GM19395 (cell line): ENCODE measurements at regions not wholly inside any gene's neighbourhood (a gene's known extent, or its start where the extent isn't known, plus 50 kb on each side); places are given as distances from the start of the nearest gene placed in this dataset.
"Not testable (repeated sequence)": the region's sequence is repeated elsewhere in the genome, so short reads cannot be mapped to it uniquely, and the experiment has no call there.

Experiments
- ATAC-seq: cut with Tn5 transposase; IDR thresholded peaks from one replicate; pipeline ENCODE4 v1.9.1; 2021; ENCODE audit warnings: mild to moderate bottlenecking, moderate library complexity; ENCODE audit not compliant: unreplicated experiment

GRCh38 chr16:86878236-86879080 lies 300.1 kb downstream of the FOXL1 start:
- no peak for ATAC-seq

DNA sequence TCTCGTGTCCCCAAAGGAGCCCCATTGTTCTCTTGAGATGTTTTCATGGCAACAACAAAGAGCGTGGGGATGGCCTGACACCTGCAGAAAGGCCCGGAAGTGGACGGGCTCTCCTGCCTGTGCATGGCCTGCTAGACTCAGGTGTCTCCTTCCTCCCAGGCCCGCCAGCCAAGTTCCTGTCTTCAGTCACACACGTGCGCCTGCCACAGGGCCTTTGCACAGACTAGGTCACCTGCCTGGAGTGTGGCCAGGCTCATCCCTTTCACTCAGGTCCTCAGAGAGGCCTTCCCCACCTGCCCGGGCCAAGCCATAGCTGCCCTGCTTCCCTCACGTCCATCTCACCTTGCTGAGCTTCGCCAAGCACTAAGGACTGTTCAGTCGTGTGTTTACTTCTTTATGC lies 300.9 kb downstream of the FOXL1 start:
- ATAC-seq, result no peak

GRCh38 chr16:86880316-86881117 lies 302.2 kb downstream of the FOXL1 start:
- ATAC-seq, result no peak

GRCh38 chr16:86881118-86881510 lies 302.8 kb downstream of the FOXL1 start:
- no peak for ATAC-seq

DNA sequence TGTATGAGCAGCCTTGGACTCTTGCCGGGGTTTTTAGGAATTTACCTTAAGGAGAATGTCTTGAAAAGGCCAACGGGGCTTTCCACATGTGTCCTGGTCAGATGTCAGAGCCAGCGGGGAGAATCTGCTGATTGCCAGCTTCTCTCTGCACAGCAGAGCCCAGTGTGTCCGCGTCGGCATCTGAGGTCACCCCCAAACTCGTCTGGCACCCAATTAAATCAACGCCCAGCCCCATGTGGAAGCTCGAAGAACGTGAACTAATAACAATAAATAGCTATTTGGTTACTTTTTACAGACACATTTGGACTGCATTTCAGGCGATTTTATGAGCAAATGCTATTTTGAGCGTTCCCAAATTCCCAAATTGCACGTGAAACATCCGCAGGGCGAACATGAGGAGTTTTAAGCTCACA lies 303.5 kb downstream of the FOXL1 start:
- no peak for ATAC-seq

GRCh38 chr16:86882586-86883280 lies 304.4 kb downstream of the FOXL1 start:
- no peak for ATAC-seq

- no peak for ATAC-seq
These were observed 305.4 kb downstream of the FOXL1 start for GRCh38 chr16:86883583-86884389.

- ATAC-seq, result no peak
These were observed 306.0 kb downstream of the FOXL1 start for GRCh38 chr16:86884390-86884650.

DNA sequence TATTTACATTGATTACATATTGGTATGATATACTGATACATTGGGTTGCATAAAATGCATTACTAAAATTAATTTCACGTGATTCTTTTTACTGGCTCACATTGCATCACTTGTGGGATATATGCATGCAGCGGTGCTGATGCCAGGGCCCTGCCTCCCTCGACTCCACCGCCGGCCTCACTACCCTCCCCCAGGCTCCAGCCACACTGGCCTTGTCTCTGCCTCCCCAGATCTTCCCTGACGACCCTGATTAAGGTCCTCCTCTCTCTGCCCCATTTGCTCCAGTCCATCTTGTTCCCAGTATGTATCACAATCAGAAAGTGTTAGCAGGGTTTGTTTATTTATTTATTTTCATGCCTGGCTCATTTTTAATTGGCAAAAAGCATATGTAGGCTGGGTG lies 306.8 kb downstream of the FOXL1 start:
- no peak for ATAC-seq

DNA sequence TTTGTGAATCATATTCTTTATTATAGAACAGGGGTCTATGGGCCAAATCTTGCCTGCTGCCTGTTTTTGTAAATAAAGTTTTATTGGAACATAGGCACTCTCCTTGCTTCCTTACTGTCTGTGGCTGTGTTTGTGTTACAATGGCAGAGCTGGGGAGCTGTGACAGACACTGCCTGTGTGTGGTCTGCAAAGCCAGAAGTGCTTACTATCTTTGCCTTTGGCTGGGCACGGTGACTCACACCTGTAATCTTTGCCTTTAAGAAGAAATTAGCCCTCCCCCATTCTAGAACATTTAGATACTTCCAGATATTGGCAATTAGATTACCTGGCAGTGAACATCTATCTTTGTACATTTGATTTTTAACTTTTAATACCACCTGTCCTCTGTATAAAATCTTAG lies 308.3 kb downstream of the FOXL1 start:
- no peak for ATAC-seq

DNA sequence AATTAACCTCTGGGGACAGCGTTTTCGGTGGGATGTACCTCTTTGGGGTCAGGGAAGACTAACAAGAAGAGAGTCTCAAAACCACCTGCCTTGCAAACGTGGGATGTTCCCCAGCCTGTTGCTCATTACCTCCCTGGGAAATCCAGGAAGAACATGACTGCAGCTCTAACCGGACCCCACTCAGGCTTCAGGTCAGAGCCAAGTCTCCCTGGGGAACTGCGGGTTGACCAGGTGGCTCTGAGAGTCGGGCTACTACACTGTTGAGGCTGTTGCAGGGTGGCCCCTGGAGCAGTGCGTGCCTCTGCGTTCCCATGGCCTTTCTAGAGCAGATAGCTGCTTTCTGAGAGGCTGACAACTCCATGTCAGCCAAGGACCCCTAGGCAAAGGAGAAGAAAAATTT lies 309.1 kb downstream of the FOXL1 start:
- no peak for ATAC-seq

DNA sequence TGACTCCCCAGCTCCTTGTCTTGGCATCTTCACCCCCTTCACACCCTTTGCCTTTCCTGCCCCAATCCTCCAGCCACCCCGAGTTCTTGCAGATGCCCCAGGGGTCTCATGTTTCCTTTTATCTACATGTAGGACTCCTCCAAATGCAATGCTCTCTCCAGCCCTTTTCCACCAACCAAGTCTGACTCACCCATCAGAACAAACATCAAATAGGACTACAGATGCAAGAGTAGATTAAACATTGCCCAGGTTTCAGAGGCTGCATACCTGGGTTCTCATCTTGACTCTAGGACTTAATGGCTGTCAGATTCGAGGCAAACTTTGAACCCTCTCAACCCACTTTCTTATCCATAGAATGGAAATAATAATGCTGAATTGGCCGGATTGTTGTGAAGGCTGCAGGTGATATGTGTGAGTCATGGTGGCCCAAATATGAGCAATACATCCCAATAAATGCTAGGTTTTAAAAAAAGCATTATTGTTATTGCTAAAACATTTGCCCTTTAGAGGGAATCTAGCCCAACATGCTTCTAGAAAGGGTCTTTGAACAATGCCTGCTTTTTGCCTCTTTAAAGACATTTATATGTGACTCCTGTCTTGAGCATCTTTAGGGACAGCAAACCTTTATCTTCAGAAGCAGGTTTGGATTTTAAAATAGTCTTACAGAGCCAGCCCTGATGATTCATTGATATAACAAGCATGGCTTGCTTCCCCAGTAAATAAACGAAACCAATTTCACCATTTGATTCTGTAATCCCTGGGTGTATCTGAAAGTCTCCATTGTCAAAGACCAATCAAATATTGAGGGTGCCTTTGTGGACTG lies 310.1 kb downstream of the FOXL1 start:
- ATAC-seq, result no peak

GRCh38 chr16:86889054-86889366 lies 310.7 kb downstream of the FOXL1 start:
- not testable (repeated sequence) for ATAC-seq

DNA sequence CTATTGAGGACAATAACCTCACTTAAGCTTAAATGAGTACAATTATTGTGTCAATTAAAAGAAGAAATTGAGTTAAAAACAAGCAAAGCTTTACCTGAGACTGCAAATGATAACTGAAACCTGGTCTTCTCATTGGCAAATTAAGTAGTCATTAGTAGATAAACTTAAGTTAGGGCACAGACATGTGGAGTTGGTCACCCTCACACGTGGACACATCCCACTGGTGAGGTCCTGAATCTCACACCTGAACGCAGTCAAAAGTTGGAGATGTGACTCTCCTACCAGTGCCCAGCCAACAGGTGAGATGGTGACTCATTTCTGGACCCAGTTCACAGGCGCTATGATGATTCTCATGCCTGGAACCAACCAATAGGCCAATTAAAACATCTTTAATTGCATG lies 311.6 kb downstream of the FOXL1 start:
- ATAC-seq, result no peak

GRCh38 chr16:86891121-86891520 lies 312.8 kb downstream of the FOXL1 start:
- ATAC-seq, result no peak

DNA sequence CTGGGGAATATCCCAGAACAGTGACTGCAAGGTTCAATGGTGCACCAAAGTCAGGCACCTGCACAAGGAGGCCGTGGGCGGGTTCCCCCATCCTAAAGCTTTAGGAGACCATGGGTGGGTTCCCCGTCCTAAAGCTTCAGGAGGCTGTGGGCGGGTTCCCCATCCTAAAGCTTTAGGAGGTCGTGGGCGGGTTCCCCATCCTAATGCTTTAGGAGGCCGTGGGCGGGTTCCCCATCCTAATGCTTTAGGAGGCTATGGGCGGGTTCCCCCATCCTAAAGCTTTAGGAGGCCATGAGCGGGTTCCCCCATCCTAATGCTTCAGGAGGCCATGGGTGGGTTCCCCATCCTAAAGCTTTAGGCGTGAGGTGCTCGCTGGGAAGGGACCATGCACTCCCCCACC lies 313.3 kb downstream of the FOXL1 start:
- no peak for ATAC-seq

- ATAC-seq, result no peak
These were observed 314.2 kb downstream of the FOXL1 start for GRCh38 chr16:86892509-86892908.

DNA sequence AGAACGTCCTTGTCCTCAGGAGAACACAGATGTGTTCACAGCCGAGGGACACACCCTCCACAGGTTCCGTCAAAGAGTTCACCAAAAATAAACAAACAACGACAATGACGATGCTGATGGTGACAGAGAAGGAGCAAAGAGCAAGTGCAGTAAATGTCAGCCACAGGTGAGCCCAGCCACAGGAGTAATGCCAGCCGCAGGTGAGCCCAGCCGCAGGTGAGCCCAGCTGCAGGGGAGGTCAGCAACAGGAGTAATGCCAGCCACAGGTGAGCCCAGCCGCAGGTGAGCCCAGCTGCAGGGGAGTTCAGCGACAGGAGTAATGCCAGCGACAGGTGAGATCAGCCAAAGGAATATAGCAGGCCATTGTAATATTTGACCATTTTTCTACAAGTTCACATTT lies 315.2 kb downstream of the FOXL1 start:
- no peak for ATAC-seq

DNA sequence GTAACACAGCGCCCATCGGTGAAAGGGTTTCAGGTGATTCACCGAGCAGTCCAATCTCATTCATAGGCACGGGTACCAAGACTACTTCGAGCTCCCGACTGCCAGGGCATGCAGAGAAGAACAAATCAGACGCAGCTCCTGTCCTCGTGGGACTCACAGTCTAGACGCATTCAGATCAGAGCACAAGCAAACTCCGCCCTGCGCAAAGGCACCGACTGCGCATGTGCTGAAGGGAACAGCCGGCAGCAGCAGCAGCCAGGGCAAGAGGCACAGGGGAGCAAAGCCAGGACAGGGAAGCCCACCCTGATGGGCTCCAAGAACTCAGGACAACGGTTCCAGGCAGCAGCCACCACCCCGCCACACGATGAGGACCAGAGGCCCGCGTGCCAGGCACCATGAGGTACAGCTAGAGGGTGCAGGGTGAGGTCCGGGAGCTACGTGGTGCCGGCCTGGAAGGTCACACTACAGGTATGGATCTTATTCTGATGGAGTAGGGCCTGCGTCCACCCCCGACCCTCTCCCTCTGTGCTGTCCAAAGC lies 315.7 kb downstream of the FOXL1 start:
- no peak for ATAC-seq

GRCh38 chr16:86894925-86895324 lies 316.6 kb downstream of the FOXL1 start:
- ATAC-seq, result no peak
